ENCODE measurements at regions not wholly inside any gene's neighbourhood (a gene's known extent, or its start where the extent isn't known, plus 50 kb on each side); places are given as distances from the start of the nearest gene placed in this dataset.

DNA sequence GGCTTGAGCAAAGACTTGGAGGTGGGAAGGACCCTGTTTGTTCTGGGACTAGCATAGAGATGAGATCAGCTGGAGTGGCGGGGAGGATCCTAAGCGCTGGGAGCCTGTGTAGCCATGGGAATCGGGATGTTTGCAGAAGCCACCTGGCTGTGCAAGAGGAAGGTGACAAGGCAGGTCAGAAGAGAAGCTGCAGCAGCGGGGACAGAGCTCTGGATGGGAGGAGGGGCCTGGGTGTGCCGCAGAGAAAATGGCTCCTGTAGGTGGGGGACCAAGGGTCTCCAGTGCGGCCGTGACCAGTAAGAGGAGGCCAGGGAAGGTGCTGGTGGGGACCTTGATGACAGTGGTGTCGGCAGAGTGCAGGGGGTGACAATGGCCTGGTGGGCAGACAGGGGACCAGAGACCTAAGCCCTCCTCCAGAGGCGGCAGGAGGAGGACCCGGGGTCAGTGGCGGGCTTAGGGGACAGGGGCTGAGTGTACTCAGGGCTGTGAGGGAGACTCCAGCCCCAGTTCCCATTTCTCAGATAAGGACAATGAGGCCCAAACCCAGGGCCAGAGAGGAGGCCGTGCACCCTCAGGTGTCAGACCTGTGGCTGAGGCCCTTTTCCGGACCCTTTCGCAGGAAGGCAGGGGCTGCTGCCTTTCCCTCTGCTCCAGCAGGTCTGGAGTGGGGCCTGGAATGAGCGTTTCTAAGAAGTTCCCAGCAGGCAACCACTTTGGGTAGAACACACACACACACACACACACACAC is 206.6 kb upstream of the RTL1 start:
- TF ChIP-seq, protein P1, sequence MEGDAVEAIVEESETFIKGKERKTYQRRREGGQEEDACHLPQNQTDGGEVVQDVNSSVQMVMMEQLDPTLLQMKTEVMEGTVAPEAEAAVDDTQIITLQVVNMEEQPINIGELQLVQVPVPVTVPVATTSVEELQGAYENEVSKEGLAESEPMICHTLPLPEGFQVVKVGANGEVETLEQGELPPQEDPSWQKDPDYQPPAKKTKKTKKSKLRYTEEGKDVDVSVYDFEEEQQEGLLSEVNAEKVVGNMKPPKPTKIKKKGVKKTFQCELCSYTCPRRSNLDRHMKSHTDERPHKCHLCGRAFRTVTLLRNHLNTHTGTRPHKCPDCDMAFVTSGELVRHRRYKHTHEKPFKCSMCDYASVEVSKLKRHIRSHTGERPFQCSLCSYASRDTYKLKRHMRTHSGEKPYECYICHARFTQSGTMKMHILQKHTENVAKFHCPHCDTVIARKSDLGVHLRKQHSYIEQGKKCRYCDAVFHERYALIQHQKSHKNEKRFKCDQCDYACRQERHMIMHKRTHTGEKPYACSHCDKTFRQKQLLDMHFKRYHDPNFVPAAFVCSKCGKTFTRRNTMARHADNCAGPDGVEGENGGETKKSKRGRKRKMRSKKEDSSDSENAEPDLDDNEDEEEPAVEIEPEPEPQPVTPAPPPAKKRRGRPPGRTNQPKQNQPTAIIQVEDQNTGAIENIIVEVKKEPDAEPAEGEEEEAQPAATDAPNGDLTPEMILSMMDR (IDR thresholded peaks at IDR 0.05): no peak
- TF ChIP-seq, protein P2, sequence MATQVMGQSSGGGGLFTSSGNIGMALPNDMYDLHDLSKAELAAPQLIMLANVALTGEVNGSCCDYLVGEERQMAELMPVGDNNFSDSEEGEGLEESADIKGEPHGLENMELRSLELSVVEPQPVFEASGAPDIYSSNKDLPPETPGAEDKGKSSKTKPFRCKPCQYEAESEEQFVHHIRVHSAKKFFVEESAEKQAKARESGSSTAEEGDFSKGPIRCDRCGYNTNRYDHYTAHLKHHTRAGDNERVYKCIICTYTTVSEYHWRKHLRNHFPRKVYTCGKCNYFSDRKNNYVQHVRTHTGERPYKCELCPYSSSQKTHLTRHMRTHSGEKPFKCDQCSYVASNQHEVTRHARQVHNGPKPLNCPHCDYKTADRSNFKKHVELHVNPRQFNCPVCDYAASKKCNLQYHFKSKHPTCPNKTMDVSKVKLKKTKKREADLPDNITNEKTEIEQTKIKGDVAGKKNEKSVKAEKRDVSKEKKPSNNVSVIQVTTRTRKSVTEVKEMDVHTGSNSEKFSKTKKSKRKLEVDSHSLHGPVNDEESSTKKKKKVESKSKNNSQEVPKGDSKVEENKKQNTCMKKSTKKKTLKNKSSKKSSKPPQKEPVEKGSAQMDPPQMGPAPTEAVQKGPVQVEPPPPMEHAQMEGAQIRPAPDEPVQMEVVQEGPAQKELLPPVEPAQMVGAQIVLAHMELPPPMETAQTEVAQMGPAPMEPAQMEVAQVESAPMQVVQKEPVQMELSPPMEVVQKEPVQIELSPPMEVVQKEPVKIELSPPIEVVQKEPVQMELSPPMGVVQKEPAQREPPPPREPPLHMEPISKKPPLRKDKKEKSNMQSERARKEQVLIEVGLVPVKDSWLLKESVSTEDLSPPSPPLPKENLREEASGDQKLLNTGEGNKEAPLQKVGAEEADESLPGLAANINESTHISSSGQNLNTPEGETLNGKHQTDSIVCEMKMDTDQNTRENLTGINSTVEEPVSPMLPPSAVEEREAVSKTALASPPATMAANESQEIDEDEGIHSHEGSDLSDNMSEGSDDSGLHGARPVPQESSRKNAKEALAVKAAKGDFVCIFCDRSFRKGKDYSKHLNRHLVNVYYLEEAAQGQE (IDR thresholded peaks at IDR 0.05; ENCODE audit: insufficient read depth in 1 of 2, low read depth in 2 of 2, low read length in 1 of 2): no peak
- TF ChIP-seq TCF7L2 (IDR thresholded peaks at IDR 0.05; ENCODE audit: low read depth, low read length): no peak
- TF ChIP-seq POLR2AphosphoS5 (IDR thresholded peaks at IDR 0.05; ENCODE audit: low read depth, low read length): no peak
- TF ChIP-seq SIN3A (IDR thresholded peaks at IDR 0.05; ENCODE audit: borderline replicate concordance, insufficient read depth, low read depth, low read length): no peak

Data from Panc1 (cell line).